G401.6 (cell line): ENCODE measurements at regions not wholly inside any gene's neighbourhood (a gene's known extent, or its start where the extent isn't known, plus 50 kb on each side); places are given as distances from the start of the nearest gene placed in this dataset.
"Not testable (repeated sequence)": the region's sequence is repeated elsewhere in the genome, so short reads cannot be mapped to it uniquely, and the experiment has no call there.

Experiments
- FAIRE-seq: peaks from 2 replicates; lab custom pipeline; 2012; peaks lifted over from hg19 to GRCh38; lab: Jason Lieb, UNC

DNA sequence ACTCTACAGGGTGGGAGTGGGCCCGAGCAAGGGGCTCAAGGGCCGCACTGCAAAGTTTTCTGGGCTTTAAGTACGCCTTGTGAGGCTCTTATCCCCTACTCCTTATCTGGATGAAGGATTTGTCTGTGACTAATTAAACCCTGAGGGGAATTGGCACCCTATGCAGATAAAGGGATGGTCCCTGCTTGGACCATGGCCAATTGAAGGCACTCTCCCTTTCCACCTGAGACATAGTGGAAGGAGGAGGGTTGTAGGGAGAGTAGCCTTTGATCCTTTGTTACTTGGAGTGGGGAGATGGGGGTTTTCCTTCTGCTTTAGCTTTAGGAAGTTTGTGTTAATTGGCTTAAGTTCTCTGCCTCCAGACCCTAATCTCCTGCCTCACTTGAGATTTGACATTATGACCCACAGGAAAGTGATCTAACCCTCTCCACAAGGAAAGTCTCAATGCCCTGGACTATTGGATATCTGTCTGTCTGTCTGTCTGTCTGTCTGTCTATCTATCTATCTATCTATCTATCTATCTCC is 1158.8 kb upstream of the SORCS1 start:
- no peak for FAIRE-seq

GRCh38 chr10:108319434-108320222 is 1155.1 kb upstream of the SORCS1 start:
- no peak for FAIRE-seq

DNA sequence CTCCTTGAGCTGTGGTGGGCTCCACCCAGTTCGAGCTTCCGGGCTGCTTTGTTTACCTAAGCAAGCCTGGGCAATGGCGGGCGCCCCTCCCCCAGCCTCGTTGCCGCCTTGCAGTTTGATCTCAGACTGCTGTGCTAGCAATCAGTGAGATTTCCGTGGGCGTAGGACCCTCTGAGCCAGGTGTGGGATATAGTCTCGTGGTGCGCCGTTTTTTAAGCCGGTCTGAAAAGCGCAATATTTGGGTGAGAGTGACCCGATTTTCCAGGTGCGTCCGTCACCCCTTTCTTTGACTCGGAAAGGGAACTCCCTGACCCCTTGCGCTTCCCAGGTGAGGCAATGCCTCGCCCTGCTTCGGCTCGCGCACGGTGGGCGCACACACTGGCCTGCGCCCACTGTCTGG is 1151.1 kb upstream of the SORCS1 start:
- FAIRE-seq, result not testable (repeated sequence)

DNA sequence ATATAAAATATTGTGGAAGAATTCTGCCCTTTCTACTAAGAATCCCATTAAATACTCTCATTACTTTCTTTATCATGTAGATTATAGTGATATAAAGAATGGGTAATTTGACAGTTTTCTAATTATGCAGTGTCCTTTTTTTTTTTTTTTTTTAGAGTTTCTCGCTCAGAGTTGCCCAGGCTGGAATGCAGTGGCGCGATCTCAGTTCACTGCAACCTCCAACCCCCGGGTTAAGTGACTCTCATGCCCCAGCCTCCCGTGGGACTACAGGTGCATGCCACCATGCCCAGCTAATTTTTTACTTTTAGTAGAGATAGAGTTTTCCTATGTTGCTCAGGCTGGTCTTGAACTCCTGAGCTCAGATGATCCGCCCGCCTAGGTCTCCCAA is 1143.4 kb upstream of the SORCS1 start:
- no peak for FAIRE-seq

DNA sequence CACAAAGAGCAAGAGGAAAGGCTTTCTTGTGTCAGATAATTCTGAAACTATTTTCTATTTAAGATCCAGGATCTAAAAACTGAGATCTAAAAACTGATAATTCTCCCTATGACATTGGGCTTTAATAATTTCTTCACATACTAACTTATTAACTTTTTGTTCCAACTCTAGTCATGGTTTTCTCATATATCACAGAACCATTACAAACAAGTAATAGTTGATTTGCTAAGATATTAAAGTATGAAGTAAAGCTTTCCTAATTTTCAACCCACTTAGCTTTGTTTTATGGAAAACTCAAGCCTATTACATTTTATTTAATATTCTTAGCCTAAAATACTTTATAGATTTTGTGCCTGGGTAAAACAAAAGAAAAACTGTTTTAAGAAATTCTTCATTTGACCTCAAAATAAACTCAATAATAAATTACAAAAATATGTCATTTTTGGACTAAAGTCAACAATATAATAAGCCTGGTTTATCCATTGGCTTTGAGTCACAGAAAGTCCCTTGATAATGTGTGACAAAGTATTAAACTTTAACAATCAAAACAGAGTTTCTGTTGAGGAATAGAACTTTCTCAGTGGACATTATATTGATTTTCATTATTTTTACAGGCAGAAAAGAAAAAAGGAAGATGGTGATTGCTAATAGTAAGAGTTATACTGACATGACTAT is 1142.9 kb upstream of the SORCS1 start:
- peak; percentile 45 for FAIRE-seq

GRCh38 chr10:108303149-108303548 is 1138.6 kb upstream of the SORCS1 start:
- FAIRE-seq, result no peak

- no peak for FAIRE-seq
Measured at GRCh38 chr10:108301002-108301401, 1136.5 kb upstream of the SORCS1 start.

DNA sequence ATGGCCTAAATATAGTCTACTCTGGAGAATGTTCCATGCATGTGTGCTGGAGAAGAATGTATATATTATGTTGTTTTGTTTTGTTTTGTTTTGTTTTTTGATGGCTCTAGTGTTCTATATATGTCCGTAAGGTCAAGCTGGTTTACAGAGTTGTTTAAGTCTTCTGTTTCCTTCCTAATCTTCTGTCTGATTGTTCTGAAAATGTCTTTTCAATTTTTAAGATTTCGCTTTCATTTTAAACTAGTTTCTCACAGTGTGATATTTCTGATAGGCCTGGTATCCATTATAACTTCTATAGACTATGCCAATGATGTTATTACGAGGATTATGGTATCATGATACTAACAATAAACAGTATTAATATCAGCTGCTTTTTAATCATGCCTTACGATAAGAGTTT is 1126.3 kb upstream of the SORCS1 start:
- FAIRE-seq, result no peak

DNA sequence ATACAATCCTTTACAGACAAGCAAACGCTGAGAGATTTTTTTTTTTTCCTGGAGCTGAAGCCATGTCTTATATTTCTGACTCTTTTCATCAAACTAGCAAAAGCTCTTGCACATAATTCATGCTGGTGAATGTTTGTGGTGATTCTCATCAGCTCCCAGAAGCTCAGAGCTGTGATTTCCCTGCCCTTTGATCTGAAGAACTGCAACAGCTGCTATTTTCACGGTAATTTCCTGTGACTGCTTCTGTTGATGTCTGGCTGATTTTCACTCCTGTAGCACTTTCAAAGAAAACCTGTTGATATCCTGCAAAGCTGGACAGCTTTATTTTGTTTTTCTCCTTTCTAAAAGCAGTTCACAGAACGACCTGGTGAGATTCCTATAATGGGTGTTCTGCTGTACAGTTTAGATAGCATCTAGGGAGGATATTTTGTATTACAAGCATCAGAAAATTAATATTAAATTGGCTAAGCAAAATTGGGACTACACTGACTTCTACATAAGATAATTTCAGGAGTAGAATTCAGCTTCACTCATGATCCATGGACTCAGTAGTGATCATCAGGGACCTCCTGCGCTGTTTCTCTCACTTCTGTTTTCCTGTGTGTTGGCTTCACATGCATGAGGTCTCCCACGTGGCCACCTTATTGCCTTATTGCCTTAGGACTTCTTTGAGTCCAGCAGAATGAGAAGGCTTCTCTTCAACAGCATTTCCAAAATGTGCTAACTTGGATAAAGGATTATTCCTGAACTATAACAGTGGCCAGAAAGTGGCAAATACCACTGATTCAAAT is 1111.6 kb upstream of the SORCS1 start:
- no peak for FAIRE-seq

- FAIRE-seq, result no peak
Measured at GRCh38 chr10:108260383-108260906, 1095.9 kb upstream of the SORCS1 start.

DNA sequence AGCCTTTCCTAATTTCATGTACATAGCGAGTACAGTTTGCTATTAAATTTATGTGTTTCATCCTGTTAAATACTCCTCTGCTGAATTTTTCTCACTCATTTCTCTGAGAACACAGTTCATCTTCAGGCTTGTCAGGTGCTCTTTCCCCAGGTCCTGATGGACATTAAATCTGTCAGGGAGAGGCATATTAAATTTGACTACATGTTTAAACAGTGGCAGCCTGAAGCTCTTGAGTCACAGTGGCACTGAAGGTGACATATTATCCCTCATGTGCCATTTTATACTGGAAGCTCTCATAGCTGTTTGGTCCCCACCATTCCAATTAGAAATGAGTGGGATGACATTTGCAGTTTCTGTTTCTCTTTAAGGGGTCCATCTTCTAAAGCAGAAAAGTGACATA is 1089.6 kb upstream of the SORCS1 start:
- no peak for FAIRE-seq

DNA sequence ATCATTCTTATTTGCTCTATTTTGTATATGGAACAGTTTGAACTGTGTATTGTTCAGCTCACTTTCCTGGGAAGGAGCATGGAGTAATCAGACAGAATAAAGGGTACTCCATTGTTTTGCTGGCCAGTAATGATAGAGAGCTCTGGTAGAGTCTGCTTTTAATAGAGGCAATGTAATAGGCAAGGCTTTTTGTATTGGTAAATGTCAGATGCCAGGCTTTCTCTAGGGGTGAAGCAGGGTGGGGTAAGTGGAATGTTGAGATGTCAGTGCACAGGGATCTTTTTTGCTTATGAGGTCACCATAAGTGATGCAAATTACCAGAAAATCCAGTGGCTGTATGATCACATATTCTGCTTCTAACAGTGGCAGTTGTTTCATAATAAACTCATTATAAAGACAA is 1088.3 kb upstream of the SORCS1 start:
- FAIRE-seq, result no peak

GRCh38 chr10:108250936-108251620 is 1086.6 kb upstream of the SORCS1 start:
- no peak for FAIRE-seq

DNA sequence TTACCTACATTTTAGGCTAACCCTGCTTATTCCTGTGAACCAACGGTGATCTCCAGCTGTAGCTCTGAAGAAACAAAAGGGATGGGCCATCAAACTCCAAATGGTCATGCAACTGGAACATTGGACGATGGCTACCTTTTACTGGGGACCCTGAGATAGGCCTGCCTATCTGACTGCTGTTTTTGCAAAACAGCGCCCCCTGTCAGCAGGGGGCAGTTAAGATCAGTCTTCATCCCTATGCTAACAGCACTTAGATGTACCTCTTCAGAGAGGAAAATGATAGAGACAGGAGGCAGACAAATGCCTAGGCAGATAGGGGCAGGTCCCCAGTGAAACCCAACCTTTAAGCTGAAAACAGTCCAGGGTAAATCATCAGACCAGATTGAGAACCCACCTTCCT is 1085.4 kb upstream of the SORCS1 start:
- FAIRE-seq, result no peak

DNA sequence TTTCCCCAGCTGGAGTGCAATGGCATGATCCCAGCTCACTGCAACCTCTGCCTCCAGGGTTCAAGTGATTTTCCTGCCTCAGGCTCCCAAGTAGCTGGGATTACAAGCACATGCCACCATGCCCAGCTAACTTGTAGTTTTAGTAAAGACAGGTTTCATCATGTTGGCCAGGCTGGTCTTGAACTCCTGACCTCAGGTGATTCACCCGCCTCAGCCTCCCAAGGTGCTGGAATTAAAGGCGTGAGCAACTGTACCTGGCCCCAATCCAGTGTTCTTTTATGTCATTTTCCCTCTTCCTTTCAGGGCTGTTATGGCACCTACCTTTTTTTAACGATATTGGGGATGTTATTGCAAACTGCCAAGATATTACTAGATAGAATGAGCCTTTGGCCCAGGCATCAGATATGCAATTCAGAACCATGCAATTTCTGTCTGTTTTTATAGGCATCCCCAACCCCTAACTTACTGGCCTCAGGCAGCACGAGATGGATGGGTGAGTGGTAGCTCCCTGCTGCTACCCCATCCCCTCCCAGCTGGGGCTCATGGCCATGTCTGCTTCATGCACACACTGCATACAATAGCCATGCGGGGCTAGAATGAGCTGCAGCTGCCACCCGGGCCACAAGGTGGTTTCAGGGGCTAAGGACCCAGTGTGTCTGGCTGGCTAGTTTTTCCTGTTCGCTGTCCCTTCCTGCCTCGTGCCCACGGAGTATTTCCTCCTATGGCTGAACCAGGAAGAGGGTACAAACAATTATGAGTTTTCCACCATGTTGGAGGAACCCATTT is 1080.1 kb upstream of the SORCS1 start:
- FAIRE-seq, result no peak

DNA sequence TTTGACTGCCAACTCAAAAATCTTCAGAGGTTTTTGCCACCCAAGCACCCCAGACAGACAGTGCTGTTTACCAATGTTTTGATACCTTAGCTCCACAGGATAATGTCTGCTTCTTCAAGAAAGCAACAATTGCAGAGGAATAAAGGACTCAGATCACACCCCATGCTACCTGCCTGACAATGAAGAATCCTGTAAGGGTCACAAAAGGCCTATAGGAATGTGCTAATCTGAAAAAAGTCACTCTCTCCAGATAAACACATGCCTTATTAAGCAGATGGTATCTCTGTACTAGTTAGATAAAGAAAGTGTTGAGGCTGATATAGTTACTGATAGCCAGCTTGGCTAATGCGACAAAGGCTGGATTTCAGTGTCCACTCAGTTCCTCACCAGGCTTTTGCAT is 1076.7 kb upstream of the SORCS1 start:
- no peak for FAIRE-seq

DNA sequence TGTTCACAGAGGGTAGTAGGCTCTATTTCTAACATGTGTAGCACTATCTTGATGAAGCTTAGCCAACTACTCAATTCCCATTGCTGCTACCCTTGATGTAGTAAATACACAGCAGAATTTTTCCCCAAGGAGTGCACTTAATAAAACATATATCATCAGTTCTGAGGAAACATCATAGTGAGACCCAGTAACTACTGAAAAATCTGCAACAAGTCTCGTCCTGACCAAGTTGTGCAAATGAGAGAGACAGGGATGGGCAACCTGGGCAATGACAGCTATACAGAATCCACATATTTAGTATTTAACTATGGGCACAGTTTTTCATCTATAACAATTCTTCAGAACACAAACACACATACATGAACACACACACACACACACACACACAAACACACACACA is 1073.8 kb upstream of the SORCS1 start:
- FAIRE-seq, result no peak

GRCh38 chr10:108230478-108231170 is 1066.1 kb upstream of the SORCS1 start:
- no peak for FAIRE-seq

DNA sequence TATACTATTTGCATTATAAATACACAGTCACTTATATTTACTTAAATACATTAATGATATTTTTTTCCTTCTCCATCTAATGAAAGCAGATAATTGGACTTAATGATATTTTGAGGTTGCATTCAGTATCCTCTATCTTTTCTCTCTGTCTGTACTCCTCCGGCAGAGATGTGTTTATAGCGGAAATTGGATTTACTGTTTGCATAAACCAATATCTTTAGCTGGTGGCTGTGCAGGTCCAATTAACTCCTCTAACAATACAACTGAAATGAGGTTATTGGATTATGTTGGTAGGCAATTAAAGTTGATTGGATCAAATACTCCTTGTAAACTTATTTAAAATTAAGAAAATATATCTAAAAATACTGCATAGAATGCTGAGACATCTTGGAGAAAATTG is 1044.2 kb upstream of the SORCS1 start:
- no peak for FAIRE-seq

- FAIRE-seq, result no peak
Measured at GRCh38 chr10:108208038-108208437, 1043.5 kb upstream of the SORCS1 start.
